Breast epithelium (tissue), 4 donors: ENCODE measurements at regions not wholly inside any gene's neighbourhood (a gene's known extent, or its start where the extent isn't known, plus 50 kb on each side); places are given as distances from the start of the nearest gene placed in this dataset.
"Not testable (repeated sequence)": the region's sequence is repeated elsewhere in the genome, so short reads cannot be mapped to it uniquely, and the experiment has no call there.

Experiments used
- DNase-seq, 2 donors: peaks; one replicate each; pipeline ENCODE4 v3.0.0-alpha.2; 2019; ENCODE audit warnings: low spot score in 2 of 2
- H3K27ac ChIP-seq, 2 donors: fragments of 200-600 bp; sonication (generic) in 1 of 2; one replicate each; pipeline ENCODE4 v1.5.1; 2016 to 2019; ENCODE audit warnings: mild to moderate bottlenecking in 1 of 2
- H3K27me3 ChIP-seq, 2 donors: fragments of 200-600 bp; sonication (generic) in 1 of 2; one replicate each; pipeline versions ENCODE4 v1.5.1 to v1.6.0; 2017 to 2019; ENCODE audit warnings: control low read depth in 1 of 2, mild to moderate bottlenecking in 1 of 2
- H3K36me3 ChIP-seq: fragments of 200-600 bp; one replicate; pipeline ENCODE4 v1.5.1; 2019
- H3K4me1 ChIP-seq, 2 donors: fragments of 200-600 bp; sonication (generic); one replicate each; pipeline ENCODE4 v1.5.1; 2016 to 2019; ENCODE audit warnings: control low read depth in 1 of 2
- H3K4me3 ChIP-seq, 3 donors: fragments of 200-600 bp; sonication (generic); 1 replicate in 2 of 3; 2 replicates in 1 of 3; pipeline ENCODE4 v1.5.1; 2016 to 2019; ENCODE audit warnings: mild to moderate bottlenecking in 3 of 3, moderate library complexity in 2 of 3
- H3K9me3 ChIP-seq, 2 donors: fragments of 200-600 bp; sonication (generic) in 1 of 2; one replicate each; pipeline ENCODE4 v1.5.1; 2016 to 2019; ENCODE audit warnings: control low read depth in 1 of 2
- CTCF ChIP-seq, 3 donors: fragments of 450-650 bp; IDR thresholded peaks; one replicate each; pipeline ENCODE4 v1.5.1; 2016 to 2017; ENCODE audit warnings: antibody characterized with exemption in 3 of 3, mild to moderate bottlenecking in 3 of 3, moderate library complexity in 3 of 3
- POLR2A ChIP-seq: fragments of 450-650 bp; IDR thresholded peaks from one replicate; pipeline ENCODE4 v1.6.1; 2016; ENCODE audit warnings: antibody characterized with exemption, mild to moderate bottlenecking, moderate library complexity
- POLR2AphosphoS5 ChIP-seq, 3 donors: sonication (generic); formaldehyde crosslinking; IDR thresholded peaks; one replicate each; pipeline ENCODE4 v1.6.1; 2017; ENCODE audit warnings: antibody characterized with exemption in 3 of 3
- intact Hi-C: fragments of 100-400 bp; cut with DNase I; formaldehyde crosslinking; loops from one replicate; pipeline ENCODE4 v1.15.1; 2023; ENCODE audit warnings: low total_unique reads

GRCh38 chr18:4762330-4762729 lies 307.2 kb upstream of the DLGAP1 start:
- H3K27me3 ChIP-seq = no peaks in the 10 kb centered on the region
- H3K9me3 ChIP-seq = no peaks in the 10 kb centered on the region
- H3K27ac ChIP-seq = no peak overlapping the region
- H3K36me3 ChIP-seq = no peaks in the 10 kb centered on the region
- no peak overlapping the region for H3K4me3 ChIP-seq
- no peak for TF ChIP-seq POLR2AphosphoS5 (IDR thresholded peaks at IDR 0.05)
- TF ChIP-seq POLR2A = no peak
- no peak for TF ChIP-seq CTCF (IDR thresholded peaks at IDR 0.05)
- no peak for DNase-seq
- peaks cover 0 to 5% of the 10 kb centered on the region in 2 donors for H3K4me1 ChIP-seq
- intact Hi-C loops = no loop called here

GRCh38 chr18:4758980-4759379 lies 303.9 kb upstream of the DLGAP1 start:
- no peak for TF ChIP-seq POLR2A
- no peak for TF ChIP-seq CTCF (IDR thresholded peaks at IDR 0.05)
- TF ChIP-seq POLR2AphosphoS5 (IDR thresholded peaks at IDR 0.05) = no peak
- H3K9me3 ChIP-seq = no peaks in the 10 kb centered on the region
- peak overlapping the region; percentile 12 to 34 for H3K27ac ChIP-seq
- peaks cover 0 to 5% of the 10 kb centered on the region in 2 donors for H3K4me1 ChIP-seq
- H3K36me3 ChIP-seq = no peaks in the 10 kb centered on the region
- no peak overlapping the region for H3K4me3 ChIP-seq
- peak in 1 of 2 donors; percentile 35 for DNase-seq
- intact Hi-C loops = no loop called here
- no peaks in the 10 kb centered on the region for H3K27me3 ChIP-seq

- H3K27ac ChIP-seq = no peak overlapping the region
- TF ChIP-seq POLR2AphosphoS5 (IDR thresholded peaks at IDR 0.05) = no peak
- TF ChIP-seq CTCF (IDR thresholded peaks at IDR 0.05) = no peak
- TF ChIP-seq POLR2A = no peak
- H3K4me1 ChIP-seq = peaks cover 0 to 5% of the 10 kb centered on the region in 2 donors
- no peaks in the 10 kb centered on the region for H3K9me3 ChIP-seq
- H3K36me3 ChIP-seq = no peaks in the 10 kb centered on the region
- no peaks in the 10 kb centered on the region for H3K27me3 ChIP-seq
- intact Hi-C loops = no loop called here
- no peak overlapping the region for H3K4me3 ChIP-seq
- DNase-seq = no peak
Observed at GRCh38 chr18:4755848-4756247, 300.7 kb upstream of the DLGAP1 start.

- H3K27ac ChIP-seq, H3K4me1 ChIP-seq, H3K36me3 ChIP-seq, DNase-seq, H3K9me3 ChIP-seq, intact Hi-C loops, H3K27me3 ChIP-seq, H3K4me3 ChIP-seq: not testable (repeated sequence)
Observed at GRCh38 chr18:4753151-4753550, 298.0 kb upstream of the DLGAP1 start.

GRCh38 chr18:4751523-4751922 lies 296.4 kb upstream of the DLGAP1 start:
- intact Hi-C loops = no loop called here
- no peaks in the 10 kb centered on the region for H3K36me3 ChIP-seq
- no peaks in the 10 kb centered on the region for H3K4me1 ChIP-seq
- no peaks in the 10 kb centered on the region for H3K27me3 ChIP-seq
- H3K9me3 ChIP-seq = no peaks in the 10 kb centered on the region
- TF ChIP-seq CTCF (IDR thresholded peaks at IDR 0.05) (no peak), POLR2AphosphoS5 (IDR thresholded peaks at IDR 0.05) (no peak), POLR2A (no peak)
- no peak overlapping the region for H3K4me3 ChIP-seq
- H3K27ac ChIP-seq = no peak overlapping the region
- no peak for DNase-seq
